Mesodermal cell (in vitro differentiated cells): ENCODE measurements at regions not wholly inside any gene's neighbourhood (a gene's known extent, or its start where the extent isn't known, plus 50 kb on each side); places are given as distances from the start of the nearest gene placed in this dataset.

Experiments used
- H3K27ac ChIP-seq: 2 replicates; pipeline ENCODE4 v1.7.0; 2013; ENCODE audit warnings: mild to moderate bottlenecking, low read depth, low read length, moderate library complexity; ENCODE audit not compliant: severe bottlenecking
- H3K36me3 ChIP-seq: 2 replicates; pipeline ENCODE4 v1.7.1; 2013; ENCODE audit warnings: mild to moderate bottlenecking, low read length, moderate library complexity; ENCODE audit not compliant: control insufficient read depth, insufficient read depth
- H3K4me1 ChIP-seq: one replicate; pipeline ENCODE4 v1.7.1; 2013; ENCODE audit warnings: mild to moderate bottlenecking, low read length; ENCODE audit not compliant: insufficient read depth, control insufficient read depth, poor library complexity, severe bottlenecking
- H3K4me3 ChIP-seq: 2 replicates; pipeline ENCODE4 v1.7.0; 2013; ENCODE audit warnings: low read length, control low read depth, mild to moderate bottlenecking; ENCODE audit not compliant: insufficient read depth, poor library complexity, severe bottlenecking; ENCODE audit errors: extremely low read depth
- H3K9me3 ChIP-seq: 2 replicates; pipeline ENCODE4 v1.7.1; 2013; ENCODE audit warnings: mild to moderate bottlenecking, low read length, moderate library complexity; ENCODE audit not compliant: control insufficient read depth
- WGBS, 2 experiments: methylation state at CpG; one replicate each; pipeline ENCODE4 v1.1.5; 2013; ENCODE audit warnings: missing lambda C conversion rate in 2 of 2; ENCODE audit not compliant: insufficient coverage in 2 of 2; 5-methylcytosine and 5-hydroxymethylcytosine counted together

GRCh38 chr12:66963901-66964300 is 285.0 kb upstream of the GRIP1 start:
- Histone ChIP-seq H3K27ac (no peak overlapping the region), H3K4me1 (peaks cover 5% of the 10 kb centered on the region), H3K36me3 (no peaks in the 10 kb centered on the region), H3K4me3 (no peak overlapping the region), H3K9me3 (no peaks in the 10 kb centered on the region)
- WGBS, 2 experiments: 97 to 100% methylated on average over 2 to 4 of the region's 4 CpGs

DNA sequence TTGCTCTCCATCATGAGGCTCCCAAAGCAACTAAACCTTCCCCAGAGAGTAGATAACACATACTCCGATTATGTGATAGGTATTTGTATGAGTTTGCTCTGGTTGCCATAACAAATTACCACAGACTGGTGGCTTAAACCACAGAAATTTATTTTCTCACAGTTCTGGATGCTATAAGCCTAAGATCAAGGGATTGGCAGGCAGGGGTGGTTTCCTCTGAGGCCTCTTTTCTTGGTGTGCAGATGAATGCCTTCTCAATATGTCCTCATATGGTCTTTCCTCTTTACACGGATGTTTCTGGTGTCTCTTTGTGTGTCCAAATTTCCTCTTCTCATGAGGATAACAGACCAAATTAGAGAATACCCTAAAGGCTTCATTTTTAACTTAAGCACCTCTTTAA is 285.8 kb upstream of the GRIP1 start:
- no peaks in the 10 kb centered on the region for H3K36me3 ChIP-seq
- peaks cover 5% of the 10 kb centered on the region for H3K4me1 ChIP-seq
- no peak overlapping the region for H3K4me3 ChIP-seq
- no peak overlapping the region for H3K27ac ChIP-seq
- H3K9me3 ChIP-seq: no peaks in the 10 kb centered on the region
- WGBS, 2 experiments: 80% methylated on average over 1 of the region's 2 CpGs; no CpG with 5 or more reads in 1 of the 2 experiments

DNA sequence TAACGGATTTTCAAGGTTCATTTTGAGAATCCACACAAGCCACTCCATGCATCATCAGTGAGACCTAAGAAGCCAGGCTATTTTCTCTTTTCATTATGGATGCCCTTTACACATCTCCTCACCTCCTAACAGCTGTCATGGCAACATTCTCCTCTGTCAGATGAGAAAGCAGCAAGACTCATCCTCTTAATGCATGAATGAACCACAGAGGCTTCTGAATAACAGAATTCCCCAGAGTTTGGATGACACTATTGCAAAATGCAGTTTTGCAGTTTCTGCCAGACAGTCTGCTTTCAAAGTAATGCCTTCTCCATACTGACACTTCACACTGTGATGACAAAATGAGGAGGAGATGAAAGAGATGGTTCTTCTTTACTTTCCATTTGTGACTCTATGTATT is 286.7 kb upstream of the GRIP1 start:
- 100% methylated on average over 1 of the region's 1 CpG for WGBS, 2 experiments
- no peak overlapping the region for H3K4me3 ChIP-seq
- H3K36me3 ChIP-seq: no peaks in the 10 kb centered on the region
- no peak overlapping the region for H3K27ac ChIP-seq
- no peaks in the 10 kb centered on the region for H3K4me1 ChIP-seq
- no peaks in the 10 kb centered on the region for H3K9me3 ChIP-seq

- H3K4me3 ChIP-seq: no peak overlapping the region
- H3K9me3 ChIP-seq: no peaks in the 10 kb centered on the region
- H3K36me3 ChIP-seq: no peaks in the 10 kb centered on the region
- H3K27ac ChIP-seq: no peak overlapping the region
- 81 to 89% methylated on average over 5 of the region's 5 CpGs for WGBS, 2 experiments
- H3K4me1 ChIP-seq: no peaks in the 10 kb centered on the region
These were observed 292.9 kb upstream of the GRIP1 start for GRCh38 chr12:66971816-66972215.

GRCh38 chr12:66976526-66976925 is 292.6 kb upstream of the CAND1 start:
- no peaks in the 10 kb centered on the region for H3K36me3 ChIP-seq
- no peaks in the 10 kb centered on the region for H3K4me1 ChIP-seq
- H3K4me3 ChIP-seq: no peak overlapping the region
- H3K9me3 ChIP-seq: no peaks in the 10 kb centered on the region
- H3K27ac ChIP-seq: no peak overlapping the region

DNA sequence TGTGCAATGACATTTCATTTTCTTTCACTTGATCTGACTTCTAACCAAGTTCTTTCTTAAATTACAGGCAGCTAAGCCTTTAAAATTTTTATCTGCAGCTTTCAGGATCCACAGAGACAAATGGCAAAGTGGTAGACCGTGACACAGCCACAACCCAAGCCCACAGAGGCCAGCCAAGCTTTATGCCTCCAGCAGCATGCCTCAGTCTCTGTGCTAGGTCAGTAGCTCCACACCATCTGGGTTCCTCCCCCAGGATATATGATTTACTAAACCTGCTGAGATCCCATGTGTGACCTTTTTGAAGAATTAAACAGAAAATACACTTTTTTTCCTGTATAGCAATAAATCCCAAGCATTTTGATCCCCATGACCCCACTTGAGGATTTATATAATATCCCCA is 290.4 kb upstream of the CAND1 start:
- WGBS, 2 experiments: 75 to 100% methylated on average over 1 of the region's 1 CpG
- H3K4me3 ChIP-seq: no peak overlapping the region
- H3K36me3 ChIP-seq: no peaks in the 10 kb centered on the region
- H3K9me3 ChIP-seq: no peaks in the 10 kb centered on the region
- no peak overlapping the region for H3K27ac ChIP-seq
- H3K4me1 ChIP-seq: no peaks in the 10 kb centered on the region

- no peak overlapping the region for H3K27ac ChIP-seq
- no peaks in the 10 kb centered on the region for H3K9me3 ChIP-seq
- WGBS, 2 experiments: 100% methylated on average over 1 of the region's 4 CpGs; no CpG with 5 or more reads in 1 of the 2 experiments
- H3K4me1 ChIP-seq: no peaks in the 10 kb centered on the region
- no peak overlapping the region for H3K4me3 ChIP-seq
- no peaks in the 10 kb centered on the region for H3K36me3 ChIP-seq
These were observed 289.9 kb upstream of the CAND1 start for GRCh38 chr12:66979251-66979650.

DNA sequence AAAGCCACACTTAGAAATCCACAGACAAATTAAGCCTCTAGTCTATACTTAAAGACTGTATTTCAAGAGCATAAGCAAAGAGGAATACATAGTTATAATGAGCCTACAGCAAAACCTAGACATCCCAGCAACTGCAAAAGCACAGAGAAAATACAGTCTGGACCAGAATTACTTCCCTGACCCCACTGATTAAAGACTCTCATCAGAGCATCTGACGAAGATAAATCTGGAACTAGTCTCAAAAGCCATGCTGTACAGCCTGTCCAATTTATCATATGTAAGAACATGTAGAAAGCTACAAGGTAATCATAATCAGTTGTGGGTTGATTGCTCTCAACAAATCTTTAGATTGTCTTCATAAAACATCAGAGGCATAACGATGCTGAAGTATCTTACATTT is 285.1 kb upstream of the CAND1 start:
- Histone ChIP-seq H3K27ac (no peak overlapping the region), H3K4me3 (no peak overlapping the region), H3K4me1 (no peaks in the 10 kb centered on the region), H3K36me3 (no peaks in the 10 kb centered on the region), H3K9me3 (no peaks in the 10 kb centered on the region)
- no CpG with 5 or more reads among the region's 2 CpGs for whole genome bisulfite sequencing, 2 experiments

GRCh38 chr12:66984962-66985361 is 284.2 kb upstream of the CAND1 start:
- Histone ChIP-seq H3K9me3 (no peaks in the 10 kb centered on the region), H3K27ac (no peak overlapping the region), H3K4me3 (no peak overlapping the region), H3K36me3 (no peaks in the 10 kb centered on the region), H3K4me1 (no peaks in the 10 kb centered on the region)
- 100% methylated on average over 1 of the region's 3 CpGs; no CpG with 5 or more reads in 1 of the 2 experiments for WGBS, 2 experiments

DNA sequence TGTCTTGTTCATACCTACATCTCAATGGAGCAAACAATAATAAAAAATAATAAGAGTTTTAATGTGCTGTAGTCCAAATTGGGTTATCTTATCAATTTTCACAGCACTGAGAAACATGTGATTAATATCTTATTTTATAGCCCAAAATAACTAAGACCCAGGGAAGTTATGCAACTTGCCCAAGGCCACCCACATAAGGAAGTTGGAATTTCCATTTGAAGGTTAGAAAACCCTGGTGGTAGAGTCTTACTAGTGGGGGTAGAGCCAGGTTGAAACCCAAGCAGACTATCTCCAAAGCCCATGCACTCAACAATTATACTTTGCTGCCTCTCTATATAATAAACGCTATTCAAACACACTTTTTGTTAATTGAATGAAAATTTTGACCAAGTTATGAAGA is 270.0 kb upstream of the CAND1 start:
- no CpG with 5 or more reads among the region's 1 CpG for WGBS, 2 experiments
- Histone ChIP-seq H3K4me1 (no peaks in the 10 kb centered on the region), H3K36me3 (no peaks in the 10 kb centered on the region), H3K4me3 (no peak overlapping the region), H3K27ac (no peak overlapping the region), H3K9me3 (no peaks in the 10 kb centered on the region)

GRCh38 chr12:67001251-67001650 is 267.9 kb upstream of the CAND1 start:
- H3K27ac ChIP-seq: no peak overlapping the region
- H3K4me3 ChIP-seq: no peak overlapping the region
- no peaks in the 10 kb centered on the region for H3K4me1 ChIP-seq
- no peaks in the 10 kb centered on the region for H3K36me3 ChIP-seq
- no peaks in the 10 kb centered on the region for H3K9me3 ChIP-seq
- no CpG with 5 or more reads among the region's 2 CpGs for WGBS, 2 experiments

GRCh38 chr12:67002720-67003119 is 266.4 kb upstream of the CAND1 start:
- Histone ChIP-seq H3K36me3 (no peaks in the 10 kb centered on the region), H3K27ac (no peak overlapping the region), H3K4me1 (no peaks in the 10 kb centered on the region), H3K9me3 (no peaks in the 10 kb centered on the region), H3K4me3 (no peak overlapping the region)
- 94% methylated on average over 2 of the region's 2 CpGs; no CpG with 5 or more reads in 1 of the 2 experiments for WGBS, 2 experiments
